K562 (cell line): ENCODE measurements at regions not wholly inside any gene's neighbourhood (a gene's known extent, or its start where the extent isn't known, plus 50 kb on each side); places are given as distances from the start of the nearest gene placed in this dataset.

Experiments
- ADNP ChIP-seq: fragments of 200-800 bp; sonication (Bioruptor generic); IDR thresholded peaks from 2 replicates; pipeline ENCODE4 v1.6.1; 2016; ENCODE audit warnings: missing genetic modification characterization, missing compliant biosample characterization
- CTBP1 ChIP-seq: fragments of 450-650 bp; IDR thresholded peaks from 2 replicates; pipeline ENCODE4 v1.6.1; 2016; ENCODE audit warnings: borderline replicate concordance
- CXXC5 ChIP-seq: fragments of 250-450 bp; sonication (Bioruptor Pico); IDR thresholded peaks from 2 replicates; pipeline ENCODE4 v1.8.0; 2022; ENCODE audit warnings: inconsistent platforms, mild to moderate bottlenecking, moderate library complexity
- DACH1 ChIP-seq: fragments of 450-650 bp; IDR thresholded peaks from 2 replicates; pipeline ENCODE4 v1.6.1; 2018; ENCODE audit not compliant: partially characterized antibody
- ESRRB ChIP-seq: fragments of 250-450 bp; sonication (Bioruptor Pico); IDR thresholded peaks from 2 replicates; pipeline ENCODE4 v1.5.0; 2020; ENCODE audit warnings: mild to moderate bottlenecking, moderate library complexity, borderline replicate concordance
- ETV1 ChIP-seq: fragments of 450-650 bp; conservative IDR thresholded peaks from 2 replicates; pipeline ENCODE4 v1.6.1; 2016; ENCODE audit warnings: missing genetic modification characterization, control low read depth, low read depth, missing compliant biosample characterization
- FOSL1 ChIP-seq: fragments of 200-800 bp; sonication (Bioruptor generic); conservative IDR thresholded peaks from 2 replicates; pipeline ENCODE4 v1.6.1; 2016; ENCODE audit warnings: missing genetic modification characterization, missing compliant biosample characterization
- FOXM1 ChIP-seq, 2 experiments: fragments of 450-650 bp in 1 of 2; sonication (generic) in 1 of 2; formaldehyde crosslinking in 1 of 2; IDR thresholded peaks; 2 replicates each; pipeline versions ENCODE4 v1.6.1 to v1.9.0; 2017 to 2022; ENCODE audit warnings: low read depth in 2 of 2, mild to moderate bottlenecking in 2 of 2, missing genetic modification reagents in 1 of 2, moderate library complexity in 1 of 2
- KDM5B ChIP-seq: fragments of 200-600 bp; sonication (generic); IDR thresholded peaks from 2 replicates; pipeline ENCODE4 v1.6.1; 2012; ENCODE audit warnings: low read depth, mild to moderate bottlenecking, moderate library complexity, low read length, control low read depth, inconsistent platforms; ENCODE audit not compliant: insufficient replicate concordance
- MAFF ChIP-seq: IDR thresholded peaks from 2 replicates; pipeline ENCODE4 v1.6.1; 2012; ENCODE audit warnings: low read length, improper control_type of control experiment
- MAFK ChIP-seq: IDR thresholded peaks from 2 replicates; pipeline ENCODE4 v1.6.1; 2011; ENCODE audit warnings: low read length, improper control_type of control experiment
- MEF2D ChIP-seq: conservative IDR thresholded peaks from 2 replicates; pipeline ENCODE4 v1.6.1; 2016; ENCODE audit warnings: low read depth, missing genetic modification characterization, missing compliant biosample characterization
- MTA1 ChIP-seq: fragments of 450-650 bp; IDR thresholded peaks from 2 replicates; pipeline ENCODE4 v1.6.1; 2017; ENCODE audit warnings: borderline replicate concordance
- RCOR1 ChIP-seq, 2 experiments: IDR thresholded peaks; 2 replicates each; pipeline ENCODE4 v1.6.1; 2012; ENCODE audit warnings: low read depth in 2 of 2, low read length in 2 of 2, borderline replicate concordance in 1 of 2, improper control_type of control experiment in 1 of 2
- STAT5A ChIP-seq: IDR thresholded peaks from 2 replicates; pipeline ENCODE4 v1.6.1; 2012; ENCODE audit warnings: low read length, inconsistent platforms, borderline replicate concordance
- TAL1 ChIP-seq: fragments of 450-650 bp; IDR thresholded peaks from 2 replicates; pipeline ENCODE4 v1.6.1; 2016; ENCODE audit warnings: mild to moderate bottlenecking
- TBL1XR1 ChIP-seq, 2 experiments: IDR thresholded peaks; 2 replicates each; pipeline ENCODE4 v1.6.1; 2012; ENCODE audit warnings: improper control_type of control experiment in 2 of 2, low read length in 2 of 2, mild to moderate bottlenecking in 1 of 2
- ZNF431 ChIP-seq: sonication (generic); formaldehyde crosslinking; IDR thresholded peaks from 2 replicates; pipeline ENCODE4 v1.8.0; 2022; ENCODE audit warnings: mild to moderate bottlenecking, missing genetic modification reagents
- ZNF76 ChIP-seq: fragments of 250-450 bp; sonication (Bioruptor Pico); IDR thresholded peaks from 2 replicates; pipeline ENCODE4 v1.4.0; 2020; ENCODE audit warnings: mild to moderate bottlenecking, moderate library complexity, borderline replicate concordance
- TF ChIP-seq, protein P1 (sequence below): fragments of 450-650 bp; IDR thresholded peaks from 2 replicates; pipeline ENCODE4 v1.6.1; 2016; ENCODE audit warnings: borderline replicate concordance
- TF ChIP-seq, protein P2 (sequence below), 2 experiments: IDR thresholded peaks; 2 replicates each; pipeline ENCODE4 v1.6.1; 2012; ENCODE audit warnings: improper control_type of control experiment in 2 of 2, low read depth in 2 of 2, low read length in 2 of 2, borderline replicate concordance in 1 of 2
- TF ChIP-seq, protein P3 (sequence below): fragments of 200-800 bp; sonication (Bioruptor generic); IDR thresholded peaks from 2 replicates; pipeline ENCODE4 v1.6.1; 2017; ENCODE audit warnings: missing genetic modification characterization, missing compliant biosample characterization

DNA sequence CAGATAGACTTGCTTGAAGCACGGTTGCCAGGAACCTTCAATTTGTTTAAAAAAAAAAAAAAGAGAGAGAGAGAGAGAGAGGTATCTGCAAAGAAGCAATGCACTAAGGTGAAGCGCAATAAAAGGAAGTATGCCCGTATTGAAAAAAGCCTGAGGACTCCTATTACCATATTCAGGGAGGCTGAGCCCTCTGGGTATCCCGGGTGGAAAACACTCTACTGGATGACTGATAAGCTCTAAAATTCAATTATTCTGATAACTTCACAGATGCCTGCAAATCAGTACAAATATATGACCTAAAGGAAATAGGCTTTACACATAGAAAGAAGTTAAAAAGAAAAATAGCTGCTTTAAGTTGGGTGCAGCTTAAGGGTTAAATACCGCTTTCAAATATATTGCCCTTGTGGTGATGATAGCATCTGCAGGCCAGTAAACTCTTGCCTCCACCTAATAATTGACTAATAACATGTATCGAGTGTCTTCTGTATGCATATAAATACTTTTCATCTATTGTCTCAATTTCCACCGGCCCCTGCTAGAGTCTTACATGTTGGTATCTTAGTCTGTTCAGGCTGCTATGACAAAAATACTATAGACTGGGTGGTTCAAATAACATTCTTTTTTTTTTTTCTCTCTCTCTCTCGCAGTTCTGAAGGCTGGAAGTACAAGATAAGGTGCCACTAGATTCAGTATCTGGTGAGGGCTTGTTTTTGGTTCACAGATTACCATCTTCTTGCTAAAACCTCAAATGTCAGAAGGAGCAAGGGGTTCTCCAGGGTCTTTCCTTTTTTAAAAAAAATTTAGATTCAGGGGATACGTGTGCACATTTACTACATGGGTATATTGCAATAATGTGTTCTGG, 187.4 kb upstream of the JARID2 start (continued):
- no peak for TF ChIP-seq KDM5B
- peak in 1 of 2 experiments; percentile 72; a peak in 2 of 4 replicates for TF ChIP-seq TBL1XR1 (IDR thresholded peaks at IDR 0.05; ENCODE audit: low read length in 2 of 2)
- TF ChIP-seq ESRRB (CRISPR knock-in tag): no peak
- TF ChIP-seq ZNF76: no peak
- peak; percentile 76 for TF ChIP-seq DACH1
- peak in 1 of 2 experiments; percentile 71; a peak in 2 of 4 replicates for TF ChIP-seq RCOR1 (IDR thresholded peaks at IDR 0.05; ENCODE audit: borderline replicate concordance in 1 of 2, low read depth in 2 of 2, low read length in 2 of 2)
- TF ChIP-seq, protein P1, sequence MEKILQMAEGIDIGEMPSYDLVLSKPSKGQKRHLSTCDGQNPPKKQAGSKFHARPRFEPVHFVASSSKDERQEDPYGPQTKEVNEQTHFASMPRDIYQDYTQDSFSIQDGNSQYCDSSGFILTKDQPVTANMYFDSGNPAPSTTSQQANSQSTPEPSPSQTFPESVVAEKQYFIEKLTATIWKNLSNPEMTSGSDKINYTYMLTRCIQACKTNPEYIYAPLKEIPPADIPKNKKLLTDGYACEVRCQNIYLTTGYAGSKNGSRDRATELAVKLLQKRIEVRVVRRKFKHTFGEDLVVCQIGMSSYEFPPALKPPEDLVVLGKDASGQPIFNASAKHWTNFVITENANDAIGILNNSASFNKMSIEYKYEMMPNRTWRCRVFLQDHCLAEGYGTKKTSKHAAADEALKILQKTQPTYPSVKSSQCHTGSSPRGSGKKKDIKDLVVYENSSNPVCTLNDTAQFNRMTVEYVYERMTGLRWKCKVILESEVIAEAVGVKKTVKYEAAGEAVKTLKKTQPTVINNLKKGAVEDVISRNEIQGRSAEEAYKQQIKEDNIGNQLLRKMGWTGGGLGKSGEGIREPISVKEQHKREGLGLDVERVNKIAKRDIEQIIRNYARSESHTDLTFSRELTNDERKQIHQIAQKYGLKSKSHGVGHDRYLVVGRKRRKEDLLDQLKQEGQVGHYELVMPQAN: no peak
- peak; percentile 62; the same call in 1 of the 2 replicates for TF ChIP-seq MTA1
- TF ChIP-seq ETV1: no peak
- peak; percentile 18; the same call in 1 of the 2 replicates for TF ChIP-seq STAT5A
- peak; percentile 12; the same call in 1 of the 2 replicates for TF ChIP-seq CXXC5 (CRISPR knock-in tag)
- TF ChIP-seq, protein P2, sequence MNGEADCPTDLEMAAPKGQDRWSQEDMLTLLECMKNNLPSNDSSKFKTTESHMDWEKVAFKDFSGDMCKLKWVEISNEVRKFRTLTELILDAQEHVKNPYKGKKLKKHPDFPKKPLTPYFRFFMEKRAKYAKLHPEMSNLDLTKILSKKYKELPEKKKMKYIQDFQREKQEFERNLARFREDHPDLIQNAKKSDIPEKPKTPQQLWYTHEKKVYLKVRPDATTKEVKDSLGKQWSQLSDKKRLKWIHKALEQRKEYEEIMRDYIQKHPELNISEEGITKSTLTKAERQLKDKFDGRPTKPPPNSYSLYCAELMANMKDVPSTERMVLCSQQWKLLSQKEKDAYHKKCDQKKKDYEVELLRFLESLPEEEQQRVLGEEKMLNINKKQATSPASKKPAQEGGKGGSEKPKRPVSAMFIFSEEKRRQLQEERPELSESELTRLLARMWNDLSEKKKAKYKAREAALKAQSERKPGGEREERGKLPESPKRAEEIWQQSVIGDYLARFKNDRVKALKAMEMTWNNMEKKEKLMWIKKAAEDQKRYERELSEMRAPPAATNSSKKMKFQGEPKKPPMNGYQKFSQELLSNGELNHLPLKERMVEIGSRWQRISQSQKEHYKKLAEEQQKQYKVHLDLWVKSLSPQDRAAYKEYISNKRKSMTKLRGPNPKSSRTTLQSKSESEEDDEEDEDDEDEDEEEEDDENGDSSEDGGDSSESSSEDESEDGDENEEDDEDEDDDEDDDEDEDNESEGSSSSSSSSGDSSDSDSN (IDR thresholded peaks at IDR 0.05; ENCODE audit: borderline replicate concordance in 1 of 2, low read depth in 2 of 2, low read length in 2 of 2): no peak
- no peak for TF ChIP-seq MAFK
- 0 out of 2 replicates have a peak, but pooled peaks have one; percentile 68 for TF ChIP-seq MEF2D (tag)
- TF ChIP-seq FOXM1 (IDR thresholded peaks at IDR 0.05; ENCODE audit: low read depth): peak; percentile 68; the same call in 1 of the 2 replicates
- TF ChIP-seq FOXM1 (CRISPR knock-in tag; IDR thresholded peaks at IDR 0.05; ENCODE audit: low read depth): no peak
- TF ChIP-seq ADNP (tag): peak; percentile 80; the same call in 1 of the 2 replicates
- TF ChIP-seq, protein P3, sequence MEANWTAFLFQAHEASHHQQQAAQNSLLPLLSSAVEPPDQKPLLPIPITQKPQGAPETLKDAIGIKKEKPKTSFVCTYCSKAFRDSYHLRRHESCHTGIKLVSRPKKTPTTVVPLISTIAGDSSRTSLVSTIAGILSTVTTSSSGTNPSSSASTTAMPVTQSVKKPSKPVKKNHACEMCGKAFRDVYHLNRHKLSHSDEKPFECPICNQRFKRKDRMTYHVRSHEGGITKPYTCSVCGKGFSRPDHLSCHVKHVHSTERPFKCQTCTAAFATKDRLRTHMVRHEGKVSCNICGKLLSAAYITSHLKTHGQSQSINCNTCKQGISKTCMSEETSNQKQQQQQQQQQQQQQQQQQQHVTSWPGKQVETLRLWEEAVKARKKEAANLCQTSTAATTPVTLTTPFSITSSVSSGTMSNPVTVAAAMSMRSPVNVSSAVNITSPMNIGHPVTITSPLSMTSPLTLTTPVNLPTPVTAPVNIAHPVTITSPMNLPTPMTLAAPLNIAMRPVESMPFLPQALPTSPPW: peak; percentile 46; the same call in 1 of the 2 replicates
- no peak for TF ChIP-seq ZNF431 (CRISPR knock-in tag)
- TF ChIP-seq TAL1: peak; percentile 86
- peak; percentile 11; the same call in 1 of the 2 replicates for TF ChIP-seq MAFF
- TF ChIP-seq FOSL1: peak; percentile 58; the same call in 1 of the 2 replicates
- TF ChIP-seq CTBP1: peak; percentile 32; the same call in 1 of the 2 replicates
